Astrocyte (in vitro differentiated cells and primary cell): ENCODE measurements at regions not wholly inside any gene's neighbourhood (a gene's known extent, or its start where the extent isn't known, plus 50 kb on each side); places are given as distances from the start of the nearest gene placed in this dataset.

ENCODE experiments used
- DNase-seq: peaks from one replicate; pipeline ENCODE4 v3.0.0-alpha.2; 2010; ENCODE audit warnings: low read depth
- FAIRE-seq: peaks from 2 replicates; lab custom pipeline; 2011; peaks lifted over from hg19 to GRCh38; lab: Jason Lieb, UNC
- H2AFZ ChIP-seq: 2 replicates; pipeline ENCODE4 v1.6.0; 2012; ENCODE audit warnings: low read depth, low read length, inconsistent platforms
- H3K27ac ChIP-seq: 2 replicates; pipeline ENCODE4 v1.5.1; 2011; ENCODE audit warnings: low read depth, low read length, inconsistent platforms
- H3K27me3 ChIP-seq: 2 replicates; pipeline ENCODE4 v1.6.0; 2011; ENCODE audit warnings: low read length, inconsistent platforms; ENCODE audit not compliant: insufficient read depth
- H3K36me3 ChIP-seq: 2 replicates; pipeline ENCODE4 v1.5.1; 2011; ENCODE audit warnings: low read length, inconsistent platforms; ENCODE audit not compliant: insufficient read depth
- H3K4me1 ChIP-seq: 2 replicates; pipeline ENCODE4 v1.5.1; 2011; ENCODE audit warnings: low read length, inconsistent platforms; ENCODE audit not compliant: insufficient read depth
- H3K4me2 ChIP-seq: 2 replicates; pipeline ENCODE4 v1.6.0; 2012; ENCODE audit warnings: low read length, inconsistent platforms
- H3K4me3 ChIP-seq: 2 replicates; pipeline ENCODE4 v1.5.1; 2011; ENCODE audit warnings: low read depth, mild to moderate bottlenecking, low read length, inconsistent platforms; ENCODE audit not compliant: insufficient read depth
- H3K79me2 ChIP-seq: 2 replicates; pipeline ENCODE4 v1.6.0; 2012; ENCODE audit warnings: mild to moderate bottlenecking, low read length, inconsistent platforms; ENCODE audit not compliant: insufficient read depth
- H3K9ac ChIP-seq: 2 replicates; pipeline ENCODE4 v1.6.0; 2012; ENCODE audit warnings: mild to moderate bottlenecking, low read length, inconsistent platforms
- H3K9me3 ChIP-seq: 2 replicates; pipeline ENCODE4 v1.5.1; 2012; ENCODE audit warnings: low read depth, mild to moderate bottlenecking, low read length, inconsistent platforms; ENCODE audit not compliant: insufficient read depth
- H4K20me1 ChIP-seq: 2 replicates; pipeline ENCODE4 v1.6.0; 2012; ENCODE audit warnings: low read length, inconsistent platforms; ENCODE audit not compliant: insufficient read depth
- H3K27ac Mint-ChIP-seq: one replicate; pipeline ENCODE4 v1.8.0; 2021; ENCODE audit warnings: mild to moderate bottlenecking, mixed read lengths; ENCODE audit not compliant: unreplicated experiment
- H3K27me3 Mint-ChIP-seq: one replicate; pipeline ENCODE4 v1.8.0; 2021; ENCODE audit warnings: low read depth, mixed read lengths; ENCODE audit not compliant: unreplicated experiment
- H3K36me3 Mint-ChIP-seq: one replicate; pipeline ENCODE4 v1.8.0; 2021; ENCODE audit warnings: low read depth, mixed read lengths; ENCODE audit not compliant: unreplicated experiment
- H3K4me1 Mint-ChIP-seq: one replicate; pipeline ENCODE4 v1.8.0; 2021; ENCODE audit warnings: low read depth, mixed read lengths; ENCODE audit not compliant: unreplicated experiment
- H3K4me3 Mint-ChIP-seq: one replicate; pipeline ENCODE4 v1.8.0; 2021; ENCODE audit warnings: mild to moderate bottlenecking, moderate library complexity, mixed read lengths; ENCODE audit not compliant: unreplicated experiment
- H3K9me3 Mint-ChIP-seq: one replicate; pipeline ENCODE4 v1.8.0; 2021; ENCODE audit warnings: mild to moderate bottlenecking, mixed read lengths; ENCODE audit not compliant: unreplicated experiment
- CTCF ChIP-seq: IDR thresholded peaks from 2 replicates; pipeline ENCODE4 v1.5.1; 2011; ENCODE audit warnings: low read depth, mild to moderate bottlenecking, inconsistent platforms, low read length, moderate library complexity; ENCODE audit not compliant: insufficient read depth
- EZH2 ChIP-seq: IDR thresholded peaks from 2 replicates; pipeline ENCODE4 v1.6.1; 2012; ENCODE audit warnings: mild to moderate bottlenecking, low read length, inconsistent platforms; ENCODE audit not compliant: insufficient read depth

- no peak for DNase-seq
- Mint-ChIP-seq H3K27me3 (peaks cover 2% of the 10 kb centered on the region), H3K9me3 (peaks cover 2% of the 10 kb centered on the region), H3K36me3 (no peaks in the 10 kb centered on the region), H3K4me1 (peaks cover 5% of the 10 kb centered on the region), H3K4me3 (no peak overlapping the region), H3K27ac (no peak overlapping the region)
- Histone ChIP-seq H3K27ac (no peak overlapping the region), H3K9ac (no peak overlapping the region), H2AFZ (no peak overlapping the region), H3K9me3 (no peaks in the 10 kb centered on the region), H3K79me2 (no peaks in the 10 kb centered on the region), H4K20me1 (no peaks in the 10 kb centered on the region), H3K4me3 (no peak overlapping the region), H3K4me1 (peaks cover 13% of the 10 kb centered on the region), H3K27me3 (no peaks in the 10 kb centered on the region), H3K36me3 (no peaks in the 10 kb centered on the region), H3K4me2 (no peak overlapping the region)
- FAIRE-seq = no peak
- TF ChIP-seq CTCF = no peak
These were observed 61.1 kb upstream of the C1orf87 start for GRCh38 chr1:60134716-60135115.

- TF ChIP-seq EZH2 (no peak), CTCF (no peak)
- Histone ChIP-seq H4K20me1 (no peaks in the 10 kb centered on the region), H3K9ac (no peak overlapping the region), H3K36me3 (no peaks in the 10 kb centered on the region), H3K27me3 (no peaks in the 10 kb centered on the region), H3K4me1 (peaks cover 13% of the 10 kb centered on the region), H3K4me3 (no peak overlapping the region), H3K4me2 (peak overlapping the region; percentile 76), H3K79me2 (no peaks in the 10 kb centered on the region), H3K27ac (peak overlapping the region; percentile 15), H3K9me3 (no peaks in the 10 kb centered on the region), H2AFZ (no peak overlapping the region)
- H3K9me3 Mint-ChIP-seq = peaks cover 2% of the 10 kb centered on the region
- peaks cover 2% of the 10 kb centered on the region for H3K27me3 Mint-ChIP-seq
- H3K27ac Mint-ChIP-seq = no peak overlapping the region
- H3K4me1 Mint-ChIP-seq = peaks cover 6% of the 10 kb centered on the region
- peak; percentile 90 for DNase-seq
- no peak overlapping the region for H3K4me3 Mint-ChIP-seq
- FAIRE-seq = peak; percentile 66
- H3K36me3 Mint-ChIP-seq = no peaks in the 10 kb centered on the region
These were observed 60.3 kb upstream of the C1orf87 start for GRCh38 chr1:60133848-60134247.

DNA sequence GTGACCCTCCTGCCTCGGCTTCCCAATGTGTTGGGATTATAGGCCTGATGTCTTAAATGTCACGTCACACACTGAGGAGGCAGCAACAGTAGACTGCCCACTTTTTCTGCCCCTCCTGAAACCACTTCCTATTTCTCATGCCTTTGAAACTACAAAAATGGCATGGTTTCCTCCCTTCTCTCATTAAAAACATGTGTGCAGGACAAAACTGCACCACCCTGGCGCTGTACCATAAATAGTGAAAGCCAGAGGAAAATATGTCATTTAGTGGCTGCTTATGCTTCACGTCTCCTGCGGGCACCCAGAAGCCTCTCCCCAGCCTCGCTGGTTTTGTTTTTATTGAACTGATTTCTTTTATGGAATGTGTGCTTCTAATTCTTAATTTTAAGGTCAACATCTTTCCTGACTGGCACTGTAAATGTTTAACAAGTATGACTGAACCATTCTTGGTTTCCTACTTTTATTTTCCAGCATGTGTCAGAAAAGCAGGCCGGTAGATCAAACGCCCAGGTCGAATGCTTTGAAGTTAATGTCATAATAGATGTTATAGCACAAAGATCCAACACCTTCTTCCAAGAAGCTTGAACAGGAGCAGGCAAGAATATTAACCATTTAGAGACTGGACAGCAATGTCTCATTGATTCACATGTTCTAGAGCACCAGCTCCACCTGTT is 59.6 kb upstream of the C1orf87 start:
- DNase-seq = peak; percentile 91
- Histone ChIP-seq H3K27ac (peak overlapping the region; percentile 54), H2AFZ (peak overlapping the region; percentile 19), H3K4me1 (peaks cover 13% of the 10 kb centered on the region), H4K20me1 (no peaks in the 10 kb centered on the region), H3K9me3 (no peaks in the 10 kb centered on the region), H3K36me3 (no peaks in the 10 kb centered on the region), H3K27me3 (no peaks in the 10 kb centered on the region), H3K79me2 (no peaks in the 10 kb centered on the region), H3K9ac (peak overlapping the region; percentile 24), H3K4me2 (peak overlapping the region; percentile 76), H3K4me3 (no peak overlapping the region)
- Mint-ChIP-seq H3K4me1 (peaks cover 6% of the 10 kb centered on the region), H3K27me3 (peaks cover 3% of the 10 kb centered on the region), H3K36me3 (no peaks in the 10 kb centered on the region), H3K27ac (no peak overlapping the region), H3K4me3 (no peak overlapping the region), H3K9me3 (peaks cover 2% of the 10 kb centered on the region)
- TF ChIP-seq EZH2 (no peak), CTCF (no peak)
- peak; percentile 95 for FAIRE-seq
